ENCODE measurements at regions not wholly inside any gene's neighbourhood (a gene's known extent, or its start where the extent isn't known, plus 50 kb on each side); places are given as distances from the start of the nearest gene placed in this dataset.

DNA sequence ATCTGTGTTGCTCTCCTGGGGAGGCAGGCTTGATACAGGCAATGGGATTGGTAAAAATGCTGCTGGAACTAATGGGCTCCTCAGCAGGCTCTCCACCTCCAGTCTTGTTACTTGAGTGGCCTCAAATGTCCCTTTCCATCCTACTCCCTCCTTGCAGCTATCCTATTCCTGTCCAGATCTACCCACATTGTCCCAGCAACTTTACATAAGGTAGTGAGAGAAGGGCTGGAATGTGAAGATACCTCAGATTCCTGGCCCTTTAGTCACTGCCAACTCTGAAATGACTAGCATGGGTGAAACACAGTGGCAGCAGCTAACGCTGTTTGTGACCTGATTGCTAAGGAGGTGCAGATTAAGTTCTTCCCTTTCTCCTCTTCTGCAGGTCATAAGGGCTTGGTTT lies 210.1 kb upstream of the HS3ST4 start:
- H3K4me1 ChIP-seq (ENCODE audit: insufficient read depth) = no peaks in the 10 kb centered on the region
- no peak for DNase-seq (ENCODE audit: extremely low spot score)
- no peak overlapping the region for H3K4me3 ChIP-seq (ENCODE audit: low read depth, low read length)
- 67% methylated on average over 1 of the region's 1 CpG for WGBS
- H3K36me3 ChIP-seq (ENCODE audit: insufficient read depth) = no peaks in the 10 kb centered on the region
- no peak overlapping the region for H3K27ac ChIP-seq (ENCODE audit: low read depth)

DNA sequence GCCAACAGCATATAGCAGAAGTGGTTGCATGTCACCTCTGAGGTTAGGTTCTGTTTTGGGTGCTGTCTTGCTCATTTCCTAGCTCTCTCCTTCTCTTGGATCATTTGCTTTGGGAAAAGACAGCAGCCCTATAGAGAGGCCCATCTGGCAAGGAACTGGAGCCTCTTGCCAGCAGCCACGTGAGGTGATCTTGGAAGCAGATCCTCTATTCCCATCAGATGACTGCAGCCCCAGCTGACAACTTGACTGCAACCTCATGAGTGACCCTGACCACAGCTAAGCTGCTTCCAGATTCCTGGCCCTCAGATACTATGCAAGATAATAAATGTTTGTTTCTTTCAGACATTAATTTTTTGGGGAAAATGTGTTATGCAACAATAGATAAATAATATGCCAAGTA lies 213.3 kb upstream of the HS3ST4 start:
- no peak overlapping the region for H3K4me3 ChIP-seq (ENCODE audit: low read depth, low read length)
- no peaks in the 10 kb centered on the region for H3K36me3 ChIP-seq (ENCODE audit: insufficient read depth)
- WGBS = 38% methylated on average over 1 of the region's 1 CpG
- no peak overlapping the region for H3K27ac ChIP-seq (ENCODE audit: low read depth)
- no peaks in the 10 kb centered on the region for H3K4me1 ChIP-seq (ENCODE audit: insufficient read depth)
- no peak for DNase-seq (ENCODE audit: extremely low spot score)

DNA sequence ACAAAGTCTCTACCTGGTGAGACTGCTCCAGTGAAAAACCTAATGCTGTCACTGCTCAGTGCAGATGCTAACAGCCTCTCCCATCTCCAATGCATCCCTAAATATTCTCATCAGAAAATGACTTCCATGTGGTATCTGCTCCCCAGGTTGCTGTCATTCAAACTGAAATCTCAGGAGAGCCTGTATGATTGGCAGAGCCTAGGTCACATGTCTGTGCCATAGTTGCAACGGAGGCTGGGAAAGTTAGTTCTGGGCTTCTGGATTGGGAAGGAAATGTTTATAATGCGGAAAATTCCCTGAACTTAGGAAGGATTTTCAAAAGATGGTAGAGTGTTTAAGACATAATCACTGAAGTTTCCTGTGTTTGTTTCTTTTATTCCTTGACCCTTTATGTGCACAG lies 206.4 kb upstream of the ZKSCAN2 start:
- WGBS = 74% methylated on average over 2 of the region's 2 CpGs

DNA sequence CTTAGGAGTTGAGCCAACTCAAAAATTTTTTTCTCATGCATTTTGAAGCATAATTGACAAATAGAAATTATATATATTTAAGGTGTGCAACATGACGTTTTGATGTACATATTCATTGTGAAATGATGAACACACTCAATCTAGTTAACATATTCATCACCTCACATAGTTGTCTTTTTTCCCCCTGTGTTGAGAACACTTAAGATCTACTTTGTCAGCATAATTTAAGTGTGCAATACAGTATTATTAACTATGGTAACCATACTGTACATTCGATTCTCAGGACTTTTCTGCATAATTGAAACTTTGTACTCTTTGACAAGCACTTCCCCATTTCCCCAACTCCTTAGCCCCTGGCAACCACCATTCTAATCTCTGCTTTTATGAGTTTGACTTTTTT lies 192.2 kb upstream of the ZKSCAN2 start:
- Histone ChIP-seq H3K27ac (ENCODE audit: low read depth) (no peak overlapping the region), H3K4me3 (ENCODE audit: low read depth, low read length) (no peak overlapping the region), H3K4me1 (ENCODE audit: insufficient read depth) (no peaks in the 10 kb centered on the region), H3K36me3 (ENCODE audit: insufficient read depth) (peaks cover 1% of the 10 kb centered on the region)
- WGBS = 80% methylated on average over 2 of the region's 2 CpGs
- DNase-seq (ENCODE audit: extremely low spot score) = no peak

More for the DNA sequence above, 206.4 kb upstream of the ZKSCAN2 start:
- no peak overlapping the region for H3K4me3 ChIP-seq (ENCODE audit: low read depth, low read length)
- no peaks in the 10 kb centered on the region for H3K4me1 ChIP-seq (ENCODE audit: insufficient read depth)
- H3K27ac ChIP-seq (ENCODE audit: low read depth) = no peak overlapping the region
- no peak for DNase-seq (ENCODE audit: extremely low spot score)
- H3K36me3 ChIP-seq (ENCODE audit: insufficient read depth) = no peaks in the 10 kb centered on the region

DNA sequence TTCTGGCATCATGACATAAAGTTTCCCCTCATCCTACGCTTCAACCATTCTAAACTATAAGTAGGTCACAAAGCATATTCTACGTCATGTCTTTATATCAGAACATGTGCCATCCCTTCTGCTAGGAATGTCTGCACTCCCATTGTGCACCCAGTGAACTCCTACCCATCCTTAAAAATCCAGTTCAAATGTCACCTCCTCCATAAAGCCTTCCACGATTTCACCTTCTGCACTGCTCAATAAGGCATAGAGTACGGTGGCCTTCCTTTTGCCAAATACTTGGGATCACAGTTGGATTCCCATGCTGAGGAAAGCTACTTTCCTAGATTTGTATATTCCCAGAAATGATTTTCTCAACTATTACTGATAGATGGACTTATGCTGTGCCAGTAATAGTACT lies 186.3 kb upstream of the ZKSCAN2 start:
- Histone ChIP-seq H3K4me1 (ENCODE audit: insufficient read depth) (no peaks in the 10 kb centered on the region), H3K27ac (ENCODE audit: low read depth) (no peak overlapping the region), H3K36me3 (ENCODE audit: insufficient read depth) (peaks cover 1% of the 10 kb centered on the region), H3K4me3 (ENCODE audit: low read depth, low read length) (no peak overlapping the region)
- DNase-seq (ENCODE audit: extremely low spot score) = no peak
- WGBS = 86% methylated on average over 4 of the region's 4 CpGs

DNA sequence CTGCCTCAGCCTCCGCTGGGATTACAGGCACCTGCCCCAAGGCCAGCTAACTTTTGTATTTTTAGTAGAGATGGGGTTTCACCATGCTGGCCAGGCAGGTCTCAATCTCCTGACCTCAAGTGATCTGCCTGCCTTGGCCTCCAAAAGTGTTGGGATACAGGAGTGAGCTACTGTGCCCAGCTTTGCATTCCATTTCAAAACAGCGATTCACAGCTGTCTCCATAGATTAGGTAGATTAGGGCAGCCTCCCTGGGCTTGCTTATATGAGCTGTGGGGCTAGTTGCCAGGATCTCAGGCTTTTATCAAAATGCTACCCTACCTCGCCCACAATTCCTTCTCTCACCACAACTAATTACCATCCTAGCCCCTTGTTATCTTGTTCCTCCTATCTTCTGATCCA lies 176.4 kb upstream of the ZKSCAN2 start:
- no peak for DNase-seq (ENCODE audit: extremely low spot score)

DNA sequence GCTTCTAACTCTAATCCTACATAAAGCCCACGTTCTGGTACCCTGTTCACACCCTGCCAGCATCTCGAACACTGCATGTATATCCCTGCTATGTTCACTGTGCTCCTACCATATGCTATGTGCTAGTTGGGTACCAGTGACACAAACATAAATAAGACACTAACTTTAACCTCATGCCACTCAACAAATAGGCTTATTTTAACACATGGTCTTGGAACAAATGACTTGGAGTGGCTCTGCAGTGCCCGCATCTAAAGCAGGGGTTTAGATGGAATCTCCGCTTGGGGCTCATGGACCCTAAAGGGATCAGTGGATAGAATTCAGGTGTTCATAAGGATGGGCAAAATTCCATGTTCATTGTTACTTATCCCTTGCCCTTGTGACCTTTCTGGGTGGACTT lies 175.7 kb upstream of the ZKSCAN2 start:
- H3K36me3 ChIP-seq (ENCODE audit: insufficient read depth) = no peaks in the 10 kb centered on the region
- H3K4me1 ChIP-seq (ENCODE audit: insufficient read depth) = no peaks in the 10 kb centered on the region
- no peak overlapping the region for H3K4me3 ChIP-seq (ENCODE audit: low read depth, low read length)
- DNase-seq (ENCODE audit: extremely low spot score) = no peak
- H3K27ac ChIP-seq (ENCODE audit: low read depth) = no peak overlapping the region
- WGBS = 73% methylated on average over 4 of the region's 4 CpGs

More for the DNA sequence above, 176.4 kb upstream of the ZKSCAN2 start:
- Histone ChIP-seq H3K36me3 (ENCODE audit: insufficient read depth) (no peaks in the 10 kb centered on the region), H3K27ac (ENCODE audit: low read depth) (no peak overlapping the region), H3K4me1 (ENCODE audit: insufficient read depth) (no peaks in the 10 kb centered on the region), H3K4me3 (ENCODE audit: low read depth, low read length) (no peak overlapping the region)
- WGBS = 61% methylated on average over 3 of the region's 3 CpGs

DNA sequence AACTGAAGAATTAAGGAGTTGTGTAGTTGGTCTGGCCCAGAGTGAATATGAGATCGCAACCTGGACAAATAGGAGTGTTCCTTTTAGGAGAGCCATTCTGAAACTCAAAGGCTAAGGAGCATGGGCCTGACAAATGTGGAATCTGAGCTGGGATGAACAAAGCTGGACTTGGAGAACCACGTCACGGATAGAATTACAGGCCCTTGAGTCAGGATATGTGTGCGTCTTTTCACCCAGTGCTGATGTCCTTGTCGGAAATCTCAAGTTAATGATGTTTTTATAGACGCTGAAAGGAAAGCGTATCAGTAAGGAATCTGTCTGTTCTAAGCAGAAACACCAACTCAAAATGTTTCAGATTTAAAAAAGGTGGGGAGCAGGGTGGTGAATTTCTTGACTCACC lies 173.8 kb upstream of the ZKSCAN2 start:
- Histone ChIP-seq H3K4me3 (ENCODE audit: low read depth, low read length) (no peak overlapping the region), H3K27ac (ENCODE audit: low read depth) (no peak overlapping the region), H3K36me3 (ENCODE audit: insufficient read depth) (no peaks in the 10 kb centered on the region), H3K4me1 (ENCODE audit: insufficient read depth) (no peaks in the 10 kb centered on the region)
- no peak for DNase-seq (ENCODE audit: extremely low spot score)
- WGBS = 79% methylated on average over 7 of the region's 7 CpGs

DNA sequence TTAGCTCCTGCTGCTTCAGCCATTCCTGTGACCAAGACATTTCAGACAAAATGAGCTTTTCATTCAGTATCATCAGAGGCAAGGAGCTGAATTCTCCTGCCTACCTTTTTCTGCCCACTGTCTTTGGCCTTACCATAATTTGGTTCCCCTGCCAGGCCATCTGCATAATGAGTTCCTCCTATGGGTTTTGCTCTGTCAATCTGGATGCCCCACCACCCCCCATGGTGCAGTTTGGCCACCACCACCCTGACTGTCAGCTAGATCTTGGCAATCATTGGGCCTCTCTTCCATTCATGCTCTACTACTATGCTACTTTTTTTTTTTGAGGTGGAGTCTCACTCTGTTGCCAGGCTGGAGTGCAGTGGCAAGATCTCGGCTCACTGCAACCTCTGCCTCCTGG lies 169.2 kb upstream of the ZKSCAN2 start:
- WGBS = 78% methylated on average over 1 of the region's 1 CpG
- Histone ChIP-seq H3K36me3 (ENCODE audit: insufficient read depth) (no peaks in the 10 kb centered on the region), H3K4me3 (ENCODE audit: low read depth, low read length) (no peak overlapping the region), H3K4me1 (ENCODE audit: insufficient read depth) (no peaks in the 10 kb centered on the region), H3K27ac (ENCODE audit: low read depth) (no peak overlapping the region)
- DNase-seq (ENCODE audit: extremely low spot score) = no peak

DNA sequence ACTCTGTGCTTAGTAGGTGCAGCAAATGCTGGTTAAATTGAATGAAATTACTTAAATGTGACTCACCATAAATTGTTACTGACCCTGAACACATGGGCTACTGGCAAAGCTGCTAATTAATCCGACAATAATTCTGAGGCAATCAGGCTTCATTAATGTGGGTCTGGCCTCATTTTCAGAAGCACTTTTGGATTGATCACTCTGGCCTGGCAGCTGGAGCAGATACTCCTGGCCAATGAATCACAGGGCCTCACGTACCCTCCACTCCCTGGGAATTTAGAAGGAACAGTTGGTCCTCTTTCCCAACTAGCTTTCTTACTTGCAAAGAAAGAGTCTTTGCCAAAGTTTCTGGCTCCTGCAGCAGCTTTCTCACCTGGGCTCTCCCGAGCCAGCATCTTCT lies 162.0 kb upstream of the ZKSCAN2 start:
- DNase-seq (ENCODE audit: extremely low spot score) = no peak
- 72% methylated on average over 3 of the region's 3 CpGs for WGBS
- no peaks in the 10 kb centered on the region for H3K36me3 ChIP-seq (ENCODE audit: insufficient read depth)
- no peak overlapping the region for H3K27ac ChIP-seq (ENCODE audit: low read depth)
- H3K4me1 ChIP-seq (ENCODE audit: insufficient read depth) = no peaks in the 10 kb centered on the region
- no peak overlapping the region for H3K4me3 ChIP-seq (ENCODE audit: low read depth, low read length)

DNA sequence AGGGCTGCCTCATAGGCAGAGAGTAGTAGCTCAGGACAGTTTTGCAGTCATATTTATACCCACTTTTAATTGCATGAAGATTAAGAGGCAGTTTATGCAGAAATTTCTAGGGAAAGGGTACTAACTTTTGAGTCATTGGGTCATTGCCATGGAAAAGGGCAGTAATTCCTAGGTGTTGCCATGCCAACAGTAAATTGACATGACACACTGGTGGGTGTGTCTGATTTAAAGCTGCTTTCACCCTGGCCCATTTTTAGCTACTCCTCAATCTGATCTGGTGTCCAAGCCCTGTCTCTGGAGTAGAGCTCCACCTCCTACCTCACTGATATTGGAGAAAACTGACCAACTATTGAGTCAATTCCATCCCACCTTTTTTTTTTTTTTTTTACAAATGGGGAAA lies 161.5 kb upstream of the ZKSCAN2 start:
- no peak overlapping the region for H3K27ac ChIP-seq (ENCODE audit: low read depth)
- no peaks in the 10 kb centered on the region for H3K36me3 ChIP-seq (ENCODE audit: insufficient read depth)
- H3K4me3 ChIP-seq (ENCODE audit: low read depth, low read length) = no peak overlapping the region
- H3K4me1 ChIP-seq (ENCODE audit: insufficient read depth) = no peaks in the 10 kb centered on the region
- no peak for DNase-seq (ENCODE audit: extremely low spot score)

DNA sequence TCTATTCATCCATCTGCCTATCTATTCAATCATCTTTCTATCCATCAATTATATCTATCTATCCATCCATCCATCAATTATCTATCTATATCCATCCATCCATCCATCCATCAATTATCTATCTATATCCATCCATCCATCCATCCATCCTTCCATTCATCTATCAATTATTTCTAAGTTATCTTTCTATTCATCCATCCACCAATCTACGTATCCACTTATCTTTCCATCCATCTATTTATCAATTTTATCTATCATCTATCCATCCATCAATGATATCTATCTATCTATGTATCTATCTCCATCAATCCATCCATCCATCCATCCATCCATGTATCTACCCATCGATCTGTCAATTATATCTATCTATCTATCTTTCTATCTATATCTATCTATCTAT lies 158.4 kb upstream of the ZKSCAN2 start:
- Histone ChIP-seq H3K36me3 (ENCODE audit: insufficient read depth) (no peaks in the 10 kb centered on the region), H3K27ac (ENCODE audit: low read depth) (no peak overlapping the region), H3K4me3 (ENCODE audit: low read depth, low read length) (no peak overlapping the region), H3K4me1 (ENCODE audit: insufficient read depth) (no peaks in the 10 kb centered on the region)
- DNase-seq (ENCODE audit: extremely low spot score) = no peak
- WGBS = 88% methylated on average over 2 of the region's 2 CpGs

DNA sequence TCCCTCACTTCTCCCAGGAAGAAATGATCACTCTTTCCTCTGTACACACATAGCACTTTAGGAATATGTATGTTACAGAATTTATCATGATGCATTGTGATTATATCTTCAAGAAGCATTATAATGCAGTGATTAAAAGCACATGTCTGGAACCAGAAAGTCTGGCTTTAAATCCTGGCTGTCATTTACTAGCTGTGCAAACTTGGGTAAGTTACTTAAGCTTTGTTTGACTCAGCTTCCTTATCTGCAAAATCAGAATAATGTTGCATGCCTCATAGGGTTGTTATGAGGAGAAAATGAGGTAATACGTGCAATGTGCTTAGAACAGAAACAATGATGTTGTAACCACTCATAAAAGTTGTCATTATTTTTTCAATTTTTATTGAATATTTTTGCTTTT lies 156.3 kb upstream of the ZKSCAN2 start:
- H3K4me1 ChIP-seq (ENCODE audit: insufficient read depth) = no peaks in the 10 kb centered on the region
- no peak overlapping the region for H3K27ac ChIP-seq (ENCODE audit: low read depth)
- peak; percentile 59 for DNase-seq (ENCODE audit: extremely low spot score)
- no peak overlapping the region for H3K4me3 ChIP-seq (ENCODE audit: low read depth, low read length)
- no peaks in the 10 kb centered on the region for H3K36me3 ChIP-seq (ENCODE audit: insufficient read depth)
- WGBS = 20% methylated on average over 1 of the region's 1 CpG

DNA sequence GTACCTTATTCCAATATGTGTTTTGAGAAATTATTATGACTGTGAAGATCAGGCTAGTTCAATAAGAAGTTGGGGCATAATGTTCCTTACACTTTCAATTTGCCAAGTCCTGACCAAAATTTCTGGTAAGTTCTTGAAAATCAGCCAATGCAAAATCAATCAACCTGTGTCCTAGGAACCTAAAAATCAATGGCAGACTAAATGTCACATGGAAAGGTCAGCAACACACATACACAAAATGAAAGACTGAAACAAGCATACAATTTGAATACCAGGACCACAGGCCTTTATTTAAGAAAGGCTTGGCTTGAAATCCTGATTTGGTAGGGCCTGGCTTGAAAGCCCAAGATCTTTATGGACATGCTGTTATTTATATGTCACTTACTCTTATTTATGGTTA lies 155.5 kb upstream of the ZKSCAN2 start:
- Histone ChIP-seq H3K36me3 (ENCODE audit: insufficient read depth) (no peaks in the 10 kb centered on the region), H3K27ac (ENCODE audit: low read depth) (no peak overlapping the region), H3K4me3 (ENCODE audit: low read depth, low read length) (no peak overlapping the region), H3K4me1 (ENCODE audit: insufficient read depth) (no peaks in the 10 kb centered on the region)
- DNase-seq (ENCODE audit: extremely low spot score) = no peak

DNA sequence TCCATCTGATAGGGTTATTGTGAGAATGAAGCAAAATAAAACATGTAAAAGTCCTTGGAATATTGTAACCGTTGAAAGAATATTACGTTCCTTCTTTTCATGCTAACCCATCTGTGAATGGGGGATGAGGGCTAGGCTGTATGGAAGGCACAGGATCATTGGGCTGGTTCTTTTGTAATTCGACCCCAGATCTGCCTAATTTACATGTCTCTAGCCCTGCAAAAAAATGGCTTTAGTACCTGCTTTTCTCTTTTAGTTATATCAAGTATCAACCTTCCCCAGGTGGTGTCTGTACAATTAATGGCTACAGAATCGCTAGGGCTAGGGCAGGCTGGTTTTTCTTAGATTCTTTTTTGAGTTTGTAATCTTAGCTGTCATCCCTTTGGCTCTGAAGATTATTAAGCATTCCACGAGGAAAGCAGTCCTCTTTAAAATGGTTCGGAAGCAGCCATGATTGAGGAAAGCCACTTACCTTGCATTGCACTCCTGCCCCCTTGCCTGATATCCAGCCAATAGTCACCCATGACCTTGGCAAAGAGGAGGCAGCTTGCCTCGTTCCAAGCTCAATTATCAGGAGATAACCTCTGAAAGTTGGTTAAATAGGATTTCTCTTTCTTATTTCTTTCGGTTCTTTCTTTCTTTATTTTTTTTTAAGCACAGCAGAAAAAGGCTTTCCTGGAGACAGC lies 153.9 kb upstream of the ZKSCAN2 start:
- Histone ChIP-seq H3K36me3 (ENCODE audit: insufficient read depth) (no peaks in the 10 kb centered on the region), H3K4me1 (ENCODE audit: insufficient read depth) (no peaks in the 10 kb centered on the region), H3K4me3 (ENCODE audit: low read depth, low read length) (no peak overlapping the region), H3K27ac (ENCODE audit: low read depth) (no peak overlapping the region)
- no peak for DNase-seq (ENCODE audit: extremely low spot score)
- WGBS = 38% methylated on average over 8 of the region's 8 CpGs

All from urinary bladder (tissue), 3 donors.